Activated CD8-positive, alpha-beta memory T cell treated with anti-CD3 and anti-CD28 coated beads, Interleukin-2, amount 50 U/mL, for 1 hour (primary cell): ENCODE measurements at regions not wholly inside any gene's neighbourhood (a gene's known extent, or its start where the extent isn't known, plus 50 kb on each side); places are given as distances from the start of the nearest gene placed in this dataset.
"Not testable (repeated sequence)": the region's sequence is repeated elsewhere in the genome, so short reads cannot be mapped to it uniquely, and the experiment has no call there.

Source experiments
- DNase-seq: peaks from one replicate; pipeline ENCODE4 v3.0.0-alpha.2; 2020; ENCODE audit errors: extremely low read depth

- DNase-seq = no peak
Measured at GRCh38 chr16:65570261-65570660, 448.4 kb upstream of the CDH11 start.

- no peak for DNase-seq
Measured at GRCh38 chr16:65559846-65560245, 438.0 kb upstream of the CDH11 start.

- DNase-seq = not testable (repeated sequence)
Measured at GRCh38 chr16:65549689-65550088, 427.8 kb upstream of the CDH11 start.

GRCh38 chr16:65548470-65548869, 426.6 kb upstream of the CDH11 start:
- no peak for DNase-seq

- DNase-seq = no peak
Measured at GRCh38 chr16:65547772-65548446, 426.0 kb upstream of the CDH11 start.

DNA sequence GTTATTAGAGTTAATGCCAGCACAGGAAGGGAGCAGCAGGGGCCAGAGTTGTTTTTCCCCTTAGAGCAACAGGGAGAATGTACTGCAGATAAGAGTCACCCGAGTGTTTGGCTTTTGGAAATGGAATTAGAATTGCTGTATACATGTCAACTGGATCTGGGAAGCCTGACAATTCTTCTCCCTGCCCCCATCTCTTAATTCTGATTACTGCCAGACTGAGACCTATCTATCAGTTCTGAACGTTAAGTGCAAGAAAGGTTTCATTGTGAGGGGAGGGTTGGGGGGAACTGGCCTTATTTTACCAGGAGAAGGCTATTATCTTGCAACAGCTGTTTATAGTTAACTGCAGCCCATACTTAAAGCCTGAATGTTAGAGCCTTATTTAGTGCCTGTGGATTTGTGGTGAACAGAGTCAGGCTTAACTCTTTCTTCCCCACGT, 424.5 kb upstream of the CDH11 start:
- no peak for DNase-seq

DNA sequence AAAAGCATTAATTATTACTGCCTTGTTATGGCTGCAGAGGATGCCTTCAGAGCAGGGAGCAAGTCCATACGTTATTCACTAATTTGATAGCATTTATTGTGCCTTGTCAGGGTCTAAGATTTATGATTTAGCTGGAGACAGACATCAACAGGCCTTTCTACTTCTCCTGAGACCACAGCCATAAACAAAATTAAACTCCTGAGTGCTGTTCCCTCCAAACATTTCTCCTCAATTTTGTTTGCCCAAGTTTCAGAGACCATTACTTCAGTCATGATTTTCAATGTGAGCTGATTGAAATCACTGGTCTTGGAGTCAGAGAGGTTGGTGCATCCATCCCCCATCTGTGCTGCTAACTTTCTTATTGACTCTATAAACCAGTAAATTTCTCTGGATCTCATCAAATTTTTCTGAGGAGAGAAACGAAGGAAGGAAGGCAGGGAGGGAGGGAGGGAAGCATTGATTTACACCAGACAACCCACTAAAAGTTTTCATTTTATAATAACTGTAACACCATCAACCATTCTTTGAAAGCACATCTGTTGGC, 423.6 kb upstream of the CDH11 start:
- DNase-seq = no peak

GRCh38 chr16:65543781-65544740, 422.2 kb upstream of the CDH11 start:
- DNase-seq = no peak

GRCh38 chr16:65541646-65542045, 419.8 kb upstream of the CDH11 start:
- DNase-seq = no peak

- no peak for DNase-seq
Measured at GRCh38 chr16:65540901-65541300, 419.0 kb upstream of the CDH11 start.

GRCh38 chr16:65538976-65539375, 417.1 kb upstream of the CDH11 start:
- DNase-seq = no peak

- DNase-seq = no peak
Measured at GRCh38 chr16:65537336-65537735, 415.5 kb upstream of the CDH11 start.

DNA sequence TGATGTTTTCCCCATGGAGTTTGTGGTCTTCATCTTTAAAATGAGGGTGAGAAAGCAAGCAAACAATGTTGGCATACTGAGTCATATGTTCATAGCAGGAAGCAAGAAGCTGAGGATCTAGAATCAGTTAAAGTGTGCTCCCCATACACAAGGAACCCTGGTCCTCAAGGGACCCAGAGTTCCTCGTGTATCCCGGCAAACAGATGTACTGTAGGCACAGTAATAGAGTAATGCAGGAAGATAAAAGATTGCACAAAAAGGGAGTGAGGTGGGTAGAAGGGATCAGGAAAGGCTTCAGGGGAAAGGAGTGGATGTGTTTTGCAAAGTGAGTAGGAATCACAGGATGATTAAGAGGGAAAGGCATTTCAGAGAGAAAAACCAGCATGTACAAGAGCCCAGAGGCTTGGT, 412.3 kb upstream of the CDH11 start:
- DNase-seq = no peak

DNA sequence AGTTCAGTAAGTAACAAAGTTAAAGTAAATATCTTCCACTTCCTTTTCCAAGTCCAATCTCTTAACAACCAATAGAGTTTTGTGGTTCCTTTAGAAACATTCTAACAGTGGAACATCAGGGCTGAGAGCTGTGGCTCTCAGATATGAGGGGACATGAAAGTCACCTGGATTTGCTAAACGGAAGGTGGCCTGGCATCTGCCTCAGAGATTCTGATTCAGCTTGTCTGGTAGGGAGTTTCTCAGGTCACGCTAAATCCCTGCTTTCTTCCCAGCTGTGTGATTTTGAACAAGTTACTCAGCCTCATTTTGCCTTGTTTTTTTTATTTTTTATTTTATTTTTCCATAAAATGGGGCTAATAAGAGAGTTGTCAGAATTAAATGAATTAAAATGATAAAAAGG, 411.0 kb upstream of the CDH11 start:
- no peak for DNase-seq

DNA sequence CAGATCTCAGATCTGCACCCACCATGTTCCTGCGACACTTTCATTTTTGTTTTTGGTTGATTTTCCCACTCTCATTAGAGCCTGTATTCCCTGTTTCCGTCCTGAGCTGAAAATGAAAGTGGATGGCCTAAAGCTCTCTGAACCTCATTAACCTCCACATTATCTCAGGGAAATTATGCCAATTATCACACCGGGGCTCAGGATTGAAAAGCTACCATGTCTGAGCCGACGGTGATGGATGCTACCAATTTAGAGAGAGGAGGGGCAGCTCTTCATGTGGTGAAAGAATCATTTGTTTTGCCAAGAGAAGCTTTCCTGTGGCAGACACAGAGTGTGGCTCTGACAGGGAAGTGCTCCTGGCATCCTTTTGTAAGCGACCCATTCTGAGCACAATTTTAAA, 410.4 kb upstream of the CDH11 start:
- DNase-seq = no peak

- no peak for DNase-seq
Measured at GRCh38 chr16:65531475-65531874, 409.6 kb upstream of the CDH11 start.

DNA sequence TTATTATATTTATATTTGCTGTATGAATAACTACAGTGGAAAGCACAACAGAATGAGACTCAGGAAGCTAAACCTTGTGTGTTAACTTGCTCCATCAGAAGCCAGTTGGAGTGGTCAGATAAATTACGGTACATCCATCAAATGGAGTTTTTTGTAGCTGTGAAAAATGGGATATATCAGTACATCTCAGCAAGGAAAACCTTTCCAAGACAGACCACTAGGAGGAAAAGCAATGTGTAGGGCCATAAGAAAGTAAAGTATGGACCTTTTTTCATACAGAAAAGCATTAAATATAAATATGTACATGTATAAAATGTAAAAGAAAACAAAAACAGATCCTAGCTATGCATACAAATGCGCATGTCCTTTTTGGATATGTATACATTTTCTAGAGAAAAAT, 403.8 kb upstream of the CDH11 start:
- DNase-seq = no peak

DNA sequence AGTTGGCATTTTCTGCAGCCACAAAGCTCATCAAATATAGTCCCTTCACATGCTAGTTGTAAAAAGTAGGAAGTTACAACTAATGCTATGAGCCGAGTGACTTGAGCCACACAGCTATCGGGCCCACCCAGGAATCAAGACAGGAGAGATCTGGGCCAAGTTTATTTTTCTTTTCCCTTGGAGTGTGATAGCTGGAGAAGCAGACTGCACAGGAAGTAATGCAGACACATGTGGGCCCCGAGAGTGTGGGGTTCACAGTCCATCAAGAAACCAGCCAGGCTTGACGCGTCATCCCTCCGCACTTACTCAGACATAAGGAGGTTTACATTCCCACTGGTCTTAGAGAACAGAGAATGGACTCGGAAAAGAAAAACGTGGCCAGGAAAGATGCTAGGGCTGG, 403.1 kb upstream of the CDH11 start:
- DNase-seq = no peak

GRCh38 chr16:65524231-65524630, 402.4 kb upstream of the CDH11 start:
- no peak for DNase-seq

DNA sequence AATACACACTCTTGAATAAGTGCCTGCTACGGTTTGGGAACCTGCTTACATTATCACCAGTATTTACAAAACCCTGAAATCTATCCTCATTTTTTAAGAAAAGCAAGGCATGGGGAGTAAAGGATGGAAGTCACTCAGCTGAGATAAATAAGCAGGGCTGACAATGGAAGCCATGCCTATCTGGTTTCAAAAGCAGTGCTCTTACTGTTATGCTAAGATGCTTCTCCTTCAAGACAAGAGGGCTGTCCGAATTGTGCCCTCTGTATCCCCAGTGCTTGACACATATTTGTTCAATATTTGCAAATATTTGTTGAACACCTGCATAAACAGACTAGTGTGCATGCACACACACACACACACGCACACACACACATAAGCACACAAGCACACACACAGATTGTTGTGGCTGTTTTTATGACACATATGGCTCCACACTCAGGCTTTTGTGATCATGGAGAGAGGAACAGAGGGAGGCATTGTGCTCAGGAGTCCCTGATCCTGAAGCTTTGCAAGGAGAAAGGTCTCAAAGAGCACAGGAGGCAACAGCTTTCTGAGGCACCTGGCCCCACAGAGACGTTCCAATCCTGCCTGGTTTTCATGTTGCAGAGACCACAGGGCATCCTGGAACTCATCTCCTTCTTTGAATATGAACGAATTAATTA, 401.6 kb upstream of the CDH11 start:
- no peak for DNase-seq

- no peak for DNase-seq
Measured at GRCh38 chr16:65522412-65522811, 400.5 kb upstream of the CDH11 start.

DNA sequence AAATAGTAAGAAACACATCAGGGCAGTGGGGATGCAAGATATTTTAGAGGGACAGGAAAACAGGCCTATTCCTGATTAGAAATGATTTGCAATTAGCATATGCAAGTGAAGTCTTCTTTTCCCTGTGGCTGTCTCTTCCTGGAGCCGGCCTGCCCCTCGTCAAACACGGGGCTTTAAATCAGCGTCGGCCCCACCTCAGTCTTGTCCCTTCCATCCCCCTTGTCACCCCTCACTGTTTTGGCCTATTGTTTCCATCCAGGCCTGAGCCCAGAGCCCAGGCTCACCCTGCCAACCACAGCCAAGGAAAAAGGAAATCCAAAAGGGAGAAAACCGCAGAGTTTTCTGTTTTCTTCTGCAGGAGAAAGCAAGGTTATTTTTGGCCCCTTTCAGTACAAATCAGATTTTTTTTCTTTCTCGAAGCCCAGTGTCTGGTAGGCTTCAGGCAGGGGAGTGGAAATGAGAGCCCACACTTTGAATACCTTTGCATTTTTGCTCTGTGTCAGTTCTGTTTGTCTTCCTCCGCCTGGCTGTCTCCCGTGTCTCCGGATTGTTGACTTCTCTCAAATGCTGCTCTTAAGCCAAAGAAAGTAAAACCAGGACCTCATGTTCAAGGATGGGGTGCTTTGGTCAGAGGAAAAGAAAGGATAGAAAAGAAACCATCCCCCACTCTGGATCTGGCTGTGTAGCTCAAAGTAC, 399.9 kb upstream of the CDH11 start:
- no peak for DNase-seq
